DND-41 (cell line): ENCODE measurements at regions not wholly inside any gene's neighbourhood (a gene's known extent, or its start where the extent isn't known, plus 50 kb on each side); places are given as distances from the start of the nearest gene placed in this dataset.

Experiments used
- ATAC-seq: fragments of 200-7000 bp; cut with Tn5 transposase; 3 replicates; pipeline ENCODE4 v1.9.1; 2021; ENCODE audit warnings: low read depth; ENCODE audit not compliant: insufficient read depth
- DNase-seq: peaks from one replicate; pipeline ENCODE4 v3.0.0-alpha.2; 2020
- H2AFZ ChIP-seq: 2 replicates; pipeline ENCODE4 v1.6.0; 2012; ENCODE audit warnings: low read depth, low read length
- H3K27ac ChIP-seq: 2 replicates; pipeline ENCODE4 v1.5.1; 2012; ENCODE audit warnings: low read length, inconsistent platforms
- H3K27me3 ChIP-seq: fragments of 200-600 bp; sonication (generic); 2 replicates; pipeline ENCODE4 v1.6.0; 2012; ENCODE audit warnings: low read length, mild to moderate bottlenecking, inconsistent platforms; ENCODE audit not compliant: insufficient read depth, poor library complexity
- H3K36me3 ChIP-seq: 2 replicates; pipeline ENCODE4 v1.5.1; 2012; ENCODE audit warnings: low read length, inconsistent platforms; ENCODE audit not compliant: insufficient read depth
- H3K4me1 ChIP-seq: 2 replicates; pipeline ENCODE4 v1.5.1; 2012; ENCODE audit warnings: mild to moderate bottlenecking, low read length; ENCODE audit not compliant: insufficient read depth
- H3K4me2 ChIP-seq: 2 replicates; pipeline ENCODE4 v1.6.0; 2012; ENCODE audit warnings: mild to moderate bottlenecking, moderate library complexity, low read length, inconsistent platforms; ENCODE audit not compliant: insufficient read depth
- H3K4me3 ChIP-seq, 2 experiments: fragments of 200-600 bp in 1 of 2; shearing (Covaris generic) in 1 of 2; 2 replicates each; pipeline ENCODE4 v1.5.1; 2012 to 2016; ENCODE audit warnings: inconsistent platforms in 2 of 2, low read length in 2 of 2, mild to moderate bottlenecking in 2 of 2, low read depth in 1 of 2, moderate library complexity in 1 of 2
- H3K79me2 ChIP-seq: 2 replicates; pipeline ENCODE4 v1.6.0; 2012; ENCODE audit warnings: low read length, inconsistent platforms; ENCODE audit not compliant: insufficient read depth
- H3K9ac ChIP-seq: 2 replicates; pipeline ENCODE4 v1.6.0; 2012; ENCODE audit warnings: low read depth, mild to moderate bottlenecking, inconsistent platforms, low read length, moderate library complexity
- H3K9me3 ChIP-seq: 2 replicates; pipeline ENCODE4 v1.5.1; 2012; ENCODE audit warnings: low read length, moderate library complexity, mild to moderate bottlenecking, inconsistent platforms; ENCODE audit not compliant: insufficient read depth, severe bottlenecking
- H4K20me1 ChIP-seq: 2 replicates; pipeline ENCODE4 v1.6.0; 2012; ENCODE audit warnings: low read length; ENCODE audit not compliant: insufficient read depth
- EZH2 ChIP-seq: IDR thresholded peaks from 3 replicates; pipeline ENCODE4 v1.6.1; 2012; ENCODE audit warnings: borderline replicate concordance, low read depth, mild to moderate bottlenecking, moderate library complexity, low read length, inconsistent platforms; ENCODE audit not compliant: severe bottlenecking
- TF ChIP-seq, protein P1 (sequence below): IDR thresholded peaks from 2 replicates; pipeline ENCODE4 v1.5.1; 2012; ENCODE audit warnings: borderline replicate concordance, low read length, moderate library complexity, mild to moderate bottlenecking; ENCODE audit not compliant: poor library complexity, severe bottlenecking; ENCODE audit errors: extremely low read depth

DNA sequence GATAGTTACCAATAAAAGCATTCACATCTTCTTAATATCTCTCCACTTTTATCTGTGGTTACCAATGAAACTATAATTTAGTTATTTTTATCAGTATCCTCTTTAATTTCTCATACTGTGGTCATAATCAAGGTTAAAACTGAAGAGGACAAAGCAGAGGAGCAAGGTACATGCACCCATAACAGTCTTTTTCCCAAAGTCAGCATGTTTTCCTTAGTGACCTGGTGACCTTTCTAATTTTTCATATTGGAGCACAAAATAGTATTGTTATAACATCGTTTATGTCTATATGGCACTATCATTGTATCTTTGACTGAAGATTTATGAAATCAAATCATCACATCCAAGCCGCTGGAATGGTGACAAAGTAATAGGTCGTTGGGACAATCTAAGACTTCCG lies 51.5 kb upstream of the CHORDC1 start:
- TF ChIP-seq, protein P1, sequence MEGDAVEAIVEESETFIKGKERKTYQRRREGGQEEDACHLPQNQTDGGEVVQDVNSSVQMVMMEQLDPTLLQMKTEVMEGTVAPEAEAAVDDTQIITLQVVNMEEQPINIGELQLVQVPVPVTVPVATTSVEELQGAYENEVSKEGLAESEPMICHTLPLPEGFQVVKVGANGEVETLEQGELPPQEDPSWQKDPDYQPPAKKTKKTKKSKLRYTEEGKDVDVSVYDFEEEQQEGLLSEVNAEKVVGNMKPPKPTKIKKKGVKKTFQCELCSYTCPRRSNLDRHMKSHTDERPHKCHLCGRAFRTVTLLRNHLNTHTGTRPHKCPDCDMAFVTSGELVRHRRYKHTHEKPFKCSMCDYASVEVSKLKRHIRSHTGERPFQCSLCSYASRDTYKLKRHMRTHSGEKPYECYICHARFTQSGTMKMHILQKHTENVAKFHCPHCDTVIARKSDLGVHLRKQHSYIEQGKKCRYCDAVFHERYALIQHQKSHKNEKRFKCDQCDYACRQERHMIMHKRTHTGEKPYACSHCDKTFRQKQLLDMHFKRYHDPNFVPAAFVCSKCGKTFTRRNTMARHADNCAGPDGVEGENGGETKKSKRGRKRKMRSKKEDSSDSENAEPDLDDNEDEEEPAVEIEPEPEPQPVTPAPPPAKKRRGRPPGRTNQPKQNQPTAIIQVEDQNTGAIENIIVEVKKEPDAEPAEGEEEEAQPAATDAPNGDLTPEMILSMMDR, result no peak
- TF ChIP-seq EZH2, result no peak
- no peak overlapping the region for H3K4me2 ChIP-seq
- no peaks in the 10 kb centered on the region for H3K4me1 ChIP-seq
- H3K9me3 ChIP-seq, result no peaks in the 10 kb centered on the region
- no peak overlapping the region for H3K9ac ChIP-seq
- no peak for ATAC-seq
- no peak for DNase-seq
- H3K4me3 ChIP-seq, result no peak overlapping the region
- H3K27me3 ChIP-seq, result no peaks in the 10 kb centered on the region
- H3K27ac ChIP-seq, result no peak overlapping the region
- no peaks in the 10 kb centered on the region for H4K20me1 ChIP-seq
- H2AFZ ChIP-seq, result no peak overlapping the region
- H3K36me3 ChIP-seq, result no peaks in the 10 kb centered on the region
- no peaks in the 10 kb centered on the region for H3K79me2 ChIP-seq
